ENCODE measurements at regions not wholly inside any gene's neighbourhood (a gene's known extent, or its start where the extent isn't known, plus 50 kb on each side); places are given as distances from the start of the nearest gene placed in this dataset.

DNA sequence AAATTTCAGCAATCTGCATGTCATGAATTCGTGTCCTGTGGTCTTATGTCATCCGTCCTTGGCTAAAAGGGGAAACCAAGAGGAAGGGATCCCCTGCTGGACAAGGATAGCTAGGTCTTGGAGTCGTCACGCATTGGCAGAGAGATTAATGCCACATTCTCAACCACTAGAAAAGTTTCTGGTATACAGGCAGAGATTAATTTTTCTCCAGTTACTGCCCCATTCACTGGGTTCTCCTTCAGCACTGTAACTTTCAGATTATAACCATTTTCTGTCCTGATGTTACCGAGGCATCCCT, 1060.6 kb upstream of the AUTS2 start:
- Histone ChIP-seq H3K36me3 (ENCODE audit: control insufficient read depth, insufficient read depth, low read length) (no peaks in the 10 kb centered on the region), H3K9me1 (ENCODE audit: insufficient read depth, low read length) (no peaks in the 10 kb centered on the region), H2BK5ac (ENCODE audit: low read depth, low read length, poor library complexity, severe bottlenecking) (no peak overlapping the region), H2BK20ac (ENCODE audit: low read depth, low read length) (no peak overlapping the region), H3K4me3 (ENCODE audit: insufficient read depth, low read depth, low read length) (no peak overlapping the region), H3K4me1 (ENCODE audit: control insufficient read depth, insufficient read depth, low read length) (no peaks in the 10 kb centered on the region), H3K27me3 (ENCODE audit: control insufficient read depth, insufficient read depth, low read length) (no peaks in the 10 kb centered on the region), H2BK120ac (ENCODE audit: low read depth, low read length) (no peak overlapping the region), H4K20me1 (ENCODE audit: insufficient read depth, low read length) (no peaks in the 10 kb centered on the region), H2AK9ac (replicated peaks; ENCODE audit: low read depth, low read length, poor library complexity) (no peak overlapping the region), H4K91ac (ENCODE audit: insufficient read depth, low read depth, low read length) (no peak overlapping the region), H3K27ac (ENCODE audit: insufficient read depth, low read length) (no peak overlapping the region), H3K4ac (ENCODE audit: low read depth, low read length) (no peak overlapping the region), H3K14ac (replicated peaks; ENCODE audit: low read depth, low read length) (no peak overlapping the region), H2AK5ac (ENCODE audit: low read depth, low read length) (no peak overlapping the region), H4K5ac (ENCODE audit: low read depth, low read length) (no peak overlapping the region), H4K8ac (ENCODE audit: low read depth in 2 of 2, low read length in 2 of 2) (no peak overlapping the region), H2BK15ac (ENCODE audit: low read depth, low read length) (no peak overlapping the region), H3K23ac (ENCODE audit: low read depth, low read length) (no peak overlapping the region), H3K56ac (ENCODE audit: extremely low read depth, insufficient read depth, low read length) (no peak overlapping the region), H2AFZ (replicated peaks; ENCODE audit: low read length, poor library complexity) (no peak overlapping the region), H3K9ac (ENCODE audit: low read depth, low read length) (no peak overlapping the region), H3K79me1 (ENCODE audit: low read depth in 1 of 2, low read length in 2 of 2) (no peaks in the 10 kb centered on the region), H3K18ac (ENCODE audit: low read depth, low read length) (no peak overlapping the region), H3K9me3 (ENCODE audit: control insufficient read depth, insufficient read depth, low read length) (no peaks in the 10 kb centered on the region; the same call in 1 of the 2 replicates), H3K4me2 (ENCODE audit: low read depth, low read length) (no peak overlapping the region)
- in situ Hi-C loops (cut with MboI; ENCODE audit: low sequenced_read_pairs) (no loop called here), dilution Hi-C loops (cut with HindIII; ENCODE audit: low sequenced_read_pairs, unreplicated experiment) (no loop called here), intact Hi-C loops (cut with micrococcal nuclease) (no loop called here)
- CTCF ChIA-PET: no interaction called here
- POLR2A ChIA-PET (ENCODE audit: unreplicated experiment): no interaction called here
- no peak for TF ChIP-seq SMC3 (IDR thresholded peaks at IDR 0.05; ENCODE audit: low read depth, low read length)
- no peak for TF ChIP-seq BHLHE40 (IDR thresholded peaks at IDR 0.05; ENCODE audit: low read depth, low read length)
- TF ChIP-seq MAZ (IDR thresholded peaks at IDR 0.05; ENCODE audit: borderline replicate concordance, low read depth, low read length): no peak
- TF ChIP-seq MAFK (IDR thresholded peaks at IDR 0.05; ENCODE audit: low read depth, low read length): no peak
- no peak for DNase-seq
- ATAC-seq (ENCODE audit: low read depth): no peak
- no TSS peak for BruUV-seq (replicated peaks)
- WGBS, 2 experiments (ENCODE audit: extremely low coverage in 2 of 2, insufficient read length in 1 of 2): 80% methylated on average over 2 of the region's 5 CpGs; no CpG with 5 or more reads in 1 of the 2 experiments

Data from IMR-90 (cell line).